MM.1S (cell line): ENCODE measurements at regions not wholly inside any gene's neighbourhood (a gene's known extent, or its start where the extent isn't known, plus 50 kb on each side); places are given as distances from the start of the nearest gene placed in this dataset.
A peak's percentile ranks its signal among the peaks of the same experiment; 100 is the strongest.

Source experiments
- DNase-seq: peaks from one replicate; pipeline ENCODE4 v3.0.0-alpha.2; 2015
- H2AFZ ChIP-seq: fragments of 300-600 bp; sonication (generic); 2 replicates; pipeline ENCODE4 v1.6.0; 2016; ENCODE audit warnings: antibody characterized with exemption, low read length
- H3F3A ChIP-seq: fragments of 300-600 bp; sonication (generic); 2 replicates; pipeline ENCODE4 v1.6.1; 2016; ENCODE audit warnings: mild to moderate bottlenecking, antibody characterized with exemption, low read length, moderate library complexity, mixed read lengths; ENCODE audit not compliant: insufficient read depth
- H3K27ac ChIP-seq: fragments of 300-600 bp; sonication (generic); 2 replicates; pipeline ENCODE4 v1.5.1; 2016; ENCODE audit warnings: mild to moderate bottlenecking, low read length
- H3K27me3 ChIP-seq: fragments of 300-600 bp; sonication (generic); replicated peaks from 2 replicates; pipeline ENCODE4 v1.6.0; 2016; ENCODE audit warnings: low read length; ENCODE audit not compliant: insufficient read depth
- H3K36me3 ChIP-seq: fragments of 300-600 bp; sonication (generic); replicated peaks from 2 replicates; pipeline ENCODE4 v1.6.1; 2016; ENCODE audit warnings: mild to moderate bottlenecking, low read length, mixed read lengths; ENCODE audit not compliant: insufficient read depth
- H3K4me1 ChIP-seq: fragments of 300-600 bp; sonication (generic); 2 replicates; pipeline ENCODE4 v1.6.1; 2016; ENCODE audit warnings: low read length, mixed read lengths
- H3K4me2 ChIP-seq: fragments of 300-600 bp; sonication (generic); 2 replicates; pipeline ENCODE4 v1.6.0; 2016; ENCODE audit warnings: low read depth, low read length
- H3K4me3 ChIP-seq: fragments of 300-600 bp; sonication (generic); 2 replicates; pipeline ENCODE4 v1.5.1; 2016; ENCODE audit warnings: low read length, mixed read lengths
- H3K79me2 ChIP-seq: fragments of 300-600 bp; sonication (generic); 2 replicates; pipeline ENCODE4 v1.6.1; 2016; ENCODE audit warnings: mixed run types, low read length, mixed read lengths
- H3K9ac ChIP-seq: fragments of 300-600 bp; sonication (generic); 2 replicates; pipeline ENCODE4 v1.6.1; 2016; ENCODE audit warnings: low read length, mixed read lengths
- H3K9me2 ChIP-seq: fragments of 300-600 bp; sonication (generic); replicated peaks from 2 replicates; pipeline ENCODE4 v1.6.1; 2016; ENCODE audit warnings: mild to moderate bottlenecking, low read length, mixed read lengths; ENCODE audit not compliant: insufficient read depth
- H3K9me3 ChIP-seq: fragments of 300-600 bp; sonication (generic); replicated peaks from 2 replicates; pipeline ENCODE4 v1.6.1; 2016; ENCODE audit warnings: mild to moderate bottlenecking, low read length, mixed read lengths; ENCODE audit not compliant: insufficient read depth
- H4K20me1 ChIP-seq: fragments of 300-600 bp; sonication (generic); 2 replicates; pipeline ENCODE4 v1.6.1; 2016; ENCODE audit warnings: mild to moderate bottlenecking, low read length, moderate library complexity, mixed read lengths; ENCODE audit not compliant: insufficient read depth
- CTCF ChIP-seq: fragments of 300-600 bp; sonication (generic); IDR thresholded peaks from 2 replicates; pipeline ENCODE4 v1.5.1; 2016; ENCODE audit warnings: antibody characterized with exemption, low read length, mixed read lengths
- EZH2 ChIP-seq: fragments of 300-600 bp; sonication (generic); optimal IDR thresholded peaks from 2 replicates; pipeline ENCODE3; 2017; ENCODE audit warnings: low read depth, mild to moderate bottlenecking, antibody characterized with exemption, low read length, mixed read lengths
- EZH2phosphoT487 ChIP-seq: fragments of 300-600 bp; sonication (generic); IDR thresholded peaks from 2 replicates; pipeline ENCODE4 v1.6.1; 2018; ENCODE audit warnings: antibody characterized with exemption, low read length

- H3F3A ChIP-seq, result no peaks in the 10 kb centered on the region
- no peak overlapping the region for H3K4me2 ChIP-seq
- no peaks in the 10 kb centered on the region for H3K9me3 ChIP-seq
- TF ChIP-seq EZH2phosphoT487 (no peak), EZH2 (no peak), CTCF (no peak)
- no peaks in the 10 kb centered on the region for H3K79me2 ChIP-seq
- no peak overlapping the region for H3K27ac ChIP-seq
- no peak overlapping the region for H3K9ac ChIP-seq
- no peak overlapping the region for H2AFZ ChIP-seq
- H3K4me3 ChIP-seq, result no peak overlapping the region
- no peaks in the 10 kb centered on the region for H3K27me3 ChIP-seq
- no peaks in the 10 kb centered on the region for H3K36me3 ChIP-seq
- no peaks in the 10 kb centered on the region for H3K9me2 ChIP-seq
- no peaks in the 10 kb centered on the region for H3K4me1 ChIP-seq
- no peak for DNase-seq
- no peaks in the 10 kb centered on the region for H4K20me1 ChIP-seq
Observed at GRCh38 chrX:35700121-35700520, 98.0 kb upstream of the MAGEB16 start.

GRCh38 chrX:35711281-35711680 lies 86.9 kb upstream of the MAGEB16 start:
- H3K9me2 ChIP-seq, result no peaks in the 10 kb centered on the region
- no peaks in the 10 kb centered on the region for H3K4me1 ChIP-seq
- DNase-seq, result no peak
- H4K20me1 ChIP-seq, result no peaks in the 10 kb centered on the region
- no peaks in the 10 kb centered on the region for H3K79me2 ChIP-seq
- H2AFZ ChIP-seq, result no peak overlapping the region
- no peak overlapping the region for H3K9ac ChIP-seq
- H3K4me2 ChIP-seq, result no peak overlapping the region
- H3K36me3 ChIP-seq, result no peaks in the 10 kb centered on the region
- no peaks in the 10 kb centered on the region for H3F3A ChIP-seq
- no peak overlapping the region for H3K4me3 ChIP-seq
- H3K9me3 ChIP-seq, result no peaks in the 10 kb centered on the region
- H3K27ac ChIP-seq, result no peak overlapping the region
- TF ChIP-seq CTCF (no peak), EZH2 (no peak)
- H3K27me3 ChIP-seq, result no peaks in the 10 kb centered on the region

GRCh38 chrX:35722128-35722527 lies 76.0 kb upstream of the MAGEB16 start:
- H4K20me1 ChIP-seq, result no peaks in the 10 kb centered on the region
- H3K27ac ChIP-seq, result peak overlapping the region; percentile 10; the same call in 1 of the 2 replicates
- no peak for TF ChIP-seq EZH2phosphoT487
- TF ChIP-seq CTCF, result no peak
- no peak for TF ChIP-seq EZH2
- H3K9me2 ChIP-seq, result no peaks in the 10 kb centered on the region
- H2AFZ ChIP-seq, result no peak overlapping the region
- H3K9ac ChIP-seq, result no peak overlapping the region
- H3K4me3 ChIP-seq, result no peak overlapping the region
- H3K4me2 ChIP-seq, result no peak overlapping the region
- no peaks in the 10 kb centered on the region for H3K4me1 ChIP-seq
- DNase-seq, result peak; percentile 38
- H3K9me3 ChIP-seq, result no peaks in the 10 kb centered on the region
- H3K36me3 ChIP-seq, result no peaks in the 10 kb centered on the region
- no peaks in the 10 kb centered on the region for H3F3A ChIP-seq
- H3K27me3 ChIP-seq, result no peaks in the 10 kb centered on the region
- H3K79me2 ChIP-seq, result no peaks in the 10 kb centered on the region
